Ishikawa (cell line): ENCODE measurements at regions not wholly inside any gene's neighbourhood (a gene's known extent, or its start where the extent isn't known, plus 50 kb on each side); places are given as distances from the start of the nearest gene placed in this dataset.

Source experiments
- CEBPB ChIP-seq: IDR thresholded peaks from 2 replicates; pipeline ENCODE4 v1.6.1; 2012
- CREB1 ChIP-seq: IDR thresholded peaks from 2 replicates; pipeline ENCODE4 v1.6.1; 2012; ENCODE audit warnings: low read depth
- EGR1 ChIP-seq: IDR thresholded peaks from 2 replicates; pipeline ENCODE4 v1.6.1; 2012
- EP300 ChIP-seq: IDR thresholded peaks from 2 replicates; pipeline ENCODE4 v1.6.1; 2012; ENCODE audit warnings: borderline replicate concordance
- FOXM1 ChIP-seq: IDR thresholded peaks from 2 replicates; pipeline ENCODE4 v1.6.1; 2012; ENCODE audit warnings: low read depth, borderline replicate concordance
- MAX ChIP-seq: IDR thresholded peaks from 2 replicates; pipeline ENCODE4 v1.6.1; 2012
- NFIC ChIP-seq: IDR thresholded peaks from 2 replicates; pipeline ENCODE4 v1.6.1; 2012
- RAD21 ChIP-seq: IDR thresholded peaks from 2 replicates; pipeline ENCODE4 v1.6.1; 2012; ENCODE audit warnings: low read depth
- REST ChIP-seq: IDR thresholded peaks from 2 replicates; pipeline ENCODE4 v1.6.1; 2012; ENCODE audit warnings: low read depth, mild to moderate bottlenecking
- TAF1 ChIP-seq: IDR thresholded peaks from 2 replicates; pipeline ENCODE4 v1.6.1; 2012; ENCODE audit warnings: low read depth, mild to moderate bottlenecking
- TCF12 ChIP-seq: IDR thresholded peaks from 2 replicates; pipeline ENCODE4 v1.6.1; 2012; ENCODE audit warnings: low read depth
- TEAD4 ChIP-seq: IDR thresholded peaks from 2 replicates; pipeline ENCODE4 v1.6.1; 2012
- USF1 ChIP-seq: IDR thresholded peaks from 2 replicates; pipeline ENCODE4 v1.6.1; 2012
- YY1 ChIP-seq: IDR thresholded peaks from 2 replicates; pipeline ENCODE4 v1.6.1; 2012; ENCODE audit warnings: low read depth
- ZBTB7A ChIP-seq: IDR thresholded peaks from 2 replicates; pipeline ENCODE4 v1.6.1; 2012; ENCODE audit warnings: low read depth

- TF ChIP-seq CEBPB (no peak), USF1 (no peak), NFIC (no peak), EP300 (no peak), MAX (no peak), CREB1 (no peak), RAD21 (no peak), ZBTB7A (no peak), TEAD4 (no peak), TAF1 (no peak), TCF12 (no peak), EGR1 (no peak), REST (no peak), YY1 (no peak), FOXM1 (no peak)
These were observed 152.4 kb upstream of the KCTD1 start for GRCh38 chr18:26700728-26701127.

GRCh38 chr18:26700201-26700600, 151.8 kb upstream of the KCTD1 start:
- TF ChIP-seq TCF12 = no peak
- TF ChIP-seq MAX = no peak
- TF ChIP-seq EP300 = no peak
- TF ChIP-seq CEBPB = no peak
- no peak for TF ChIP-seq ZBTB7A
- no peak for TF ChIP-seq CREB1

- no peak for TF ChIP-seq MAX
- TF ChIP-seq FOXM1 = no peak
- TF ChIP-seq NFIC = no peak
- TF ChIP-seq CEBPB = no peak
- no peak for TF ChIP-seq YY1
- TF ChIP-seq EGR1 = no peak
- no peak for TF ChIP-seq TCF12
- no peak for TF ChIP-seq CREB1
- no peak for TF ChIP-seq EP300
- TF ChIP-seq ZBTB7A = no peak
These were observed 149.0 kb upstream of the KCTD1 start for GRCh38 chr18:26697186-26697884.

GRCh38 chr18:26696786-26697185, 148.4 kb upstream of the KCTD1 start:
- no peak for TF ChIP-seq YY1
- no peak for TF ChIP-seq TCF12
- no peak for TF ChIP-seq EP300
- TF ChIP-seq RAD21 = no peak
- no peak for TF ChIP-seq NFIC
- TF ChIP-seq CEBPB = no peak
- no peak for TF ChIP-seq TEAD4
- no peak for TF ChIP-seq REST
- no peak for TF ChIP-seq EGR1
- TF ChIP-seq MAX = no peak
- TF ChIP-seq ZBTB7A = no peak
- no peak for TF ChIP-seq CREB1
- TF ChIP-seq FOXM1 = no peak
- no peak for TF ChIP-seq USF1

GRCh38 chr18:26696308-26696707, 148.0 kb upstream of the KCTD1 start:
- TF ChIP-seq CEBPB (no peak), NFIC (no peak), USF1 (no peak), TEAD4 (no peak), EGR1 (no peak), YY1 (no peak), CREB1 (no peak)
